Transverse colon (tissue), 4 donors: ENCODE measurements at regions not wholly inside any gene's neighbourhood (a gene's known extent, or its start where the extent isn't known, plus 50 kb on each side); places are given as distances from the start of the nearest gene placed in this dataset.

ENCODE experiments used
- CTCF ChIP-seq, 5 experiments: fragments of 200-600 bp in 3 of 5; fragments of 450-650 bp in 2 of 5; sonication (generic) in 3 of 5; IDR thresholded peaks; 1 replicate in 2 of 5; 2 replicates in 3 of 5; pipeline ENCODE4 v1.5.1; 2016 to 2017; ENCODE audit warnings: antibody characterized with exemption in 5 of 5, inconsistent platforms in 3 of 5, mild to moderate bottlenecking in 2 of 5, moderate library complexity in 1 of 5
- EP300 ChIP-seq: sonication (generic); formaldehyde crosslinking; IDR thresholded peaks from one replicate; pipeline ENCODE4 v1.6.1; 2017; ENCODE audit warnings: antibody characterized with exemption, low read depth
- POLR2A ChIP-seq: fragments of 450-650 bp; IDR thresholded peaks from one replicate; pipeline ENCODE4 v1.6.1; 2016; ENCODE audit warnings: antibody characterized with exemption, mild to moderate bottlenecking, moderate library complexity
- POLR2AphosphoS5 ChIP-seq, 3 donors: sonication (generic); formaldehyde crosslinking; IDR thresholded peaks; one replicate each; pipeline ENCODE4 v1.6.1; 2016; ENCODE audit warnings: antibody characterized with exemption in 3 of 3

DNA sequence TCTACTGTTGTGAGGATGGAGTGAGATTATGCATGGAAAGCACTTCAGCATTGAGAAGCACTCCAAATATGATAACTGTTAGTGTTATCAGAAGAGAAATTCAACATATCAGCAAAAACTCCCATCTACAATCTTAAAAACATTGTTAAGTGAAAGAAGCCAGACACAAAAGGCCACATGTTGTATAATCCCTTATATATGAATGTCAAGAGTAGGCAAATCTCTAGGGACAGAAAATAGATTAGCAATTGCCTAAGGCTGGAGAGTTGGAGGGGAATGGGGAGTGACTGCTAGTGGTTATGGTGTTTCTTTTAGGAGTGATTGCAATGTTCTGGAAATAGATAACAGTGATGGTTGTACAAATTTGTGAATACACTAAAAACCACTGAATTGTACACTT is 122.5 kb upstream of the LNX1 start:
- TF ChIP-seq POLR2AphosphoS5 (IDR thresholded peaks at IDR 0.05), result no peak
- TF ChIP-seq CTCF (IDR thresholded peaks at IDR 0.05), result no peak
- TF ChIP-seq EP300, result no peak
- no peak for TF ChIP-seq POLR2A
